HCT116 (cell line): ENCODE measurements at regions not wholly inside any gene's neighbourhood (a gene's known extent, or its start where the extent isn't known, plus 50 kb on each side); places are given as distances from the start of the nearest gene placed in this dataset.

Experiments
- ATAC-seq: fragments of 200-7000 bp; cut with Tn5 transposase; 2 replicates; pipeline ENCODE4 v1.9.1; 2020; ENCODE audit warnings: mild to moderate bottlenecking, moderate library complexity
- BruUV-seq: library from RNA; stranded (reverse); fragments of 400-500 nt; replicated peaks from 2 replicates; lab custom pipeline; 2021; lab: Mats Ljungman, UMichigan
- CTCF ChIA-PET: fragments of 300-600 bp; sonication (Branson Sonifier 250); formaldehyde crosslinking; loops from one replicate; lab custom pipeline; 2021; ENCODE audit warnings: antibody characterized with exemption; lab: Charles Lee
- POLR2A ChIA-PET: fragments of 300-600, 350-600 bp; sonication (Branson Sonifier 250); formaldehyde crosslinking; loops from one replicate; lab custom pipeline; 2021; ENCODE audit warnings: antibody characterized with exemption; lab: Charles Lee
- RAD21 ChIA-PET, 2 experiments: fragments of 300-600 bp; sonication (Branson Sonifier 250); formaldehyde crosslinking; loops; one replicate each; lab custom pipeline; 2023; ENCODE audit warnings: low total read pairs in 2 of 2; ENCODE audit not compliant: uncharacterized antibody in 2 of 2, unreplicated experiment in 2 of 2, low non-redundant PET in 1 of 2; lab: Charles Lee
- DNase-seq: peaks from one replicate; pipeline ENCODE4 v3.0.0-alpha.2; 2010; ENCODE audit warnings: low read depth, low spot score
- H2AFZ ChIP-seq: fragments of 200-600 bp; shearing (Covaris generic), sonication (generic); 2 replicates; pipeline ENCODE4 v1.6.1; 2017; ENCODE audit warnings: low read depth, mixed run types, mixed read lengths, antibody characterized with exemption, low read length; ENCODE audit not compliant: poor library complexity, severe bottlenecking
- H3K27ac ChIP-seq: 2 replicates; pipeline ENCODE4 v1.5.1; 2012; ENCODE audit warnings: low read depth, low read length
- H3K27me3 ChIP-seq: fragments of 200-600 bp; sonication (generic); 2 replicates; pipeline ENCODE4 v1.6.1; 2016; ENCODE audit warnings: mixed run types, low read length, mixed read lengths; ENCODE audit not compliant: insufficient read depth
- H3K36me3 ChIP-seq, 2 experiments: fragments of 200-500 bp in 1 of 2; fragments of 200-600 bp in 1 of 2; sonication (Bioruptor generic) in 1 of 2; sonication (generic) in 1 of 2; 2 replicates each; pipeline versions ENCODE4 v1.5.1 to v1.6.1; 2014 to 2016; ENCODE audit warnings: low read length in 2 of 2, inconsistent platforms in 1 of 2, mixed read lengths in 1 of 2, mixed run types in 1 of 2; ENCODE audit not compliant: insufficient read depth in 2 of 2, control insufficient read depth in 1 of 2
- H3K4me1 ChIP-seq, 2 experiments: fragments of 200-600 bp in 1 of 2; sonication (generic) in 1 of 2; 2 replicates each; pipeline versions ENCODE4 v1.5.1 to v1.6.1; 2012 to 2017; ENCODE audit warnings: low read length in 2 of 2, inconsistent platforms in 1 of 2, mild to moderate bottlenecking in 1 of 2, mixed read lengths in 1 of 2, mixed run types in 1 of 2, moderate library complexity in 1 of 2; ENCODE audit not compliant: insufficient read depth in 2 of 2, control insufficient read depth in 1 of 2
- H3K4me2 ChIP-seq: fragments of 200-600 bp; sonication (generic); 2 replicates; pipeline ENCODE4 v1.6.1; 2017; ENCODE audit warnings: mixed run types, low read length, mixed read lengths
- H3K4me3 ChIP-seq, 2 experiments: fragments of 200-600 bp in 1 of 2; sonication (generic) in 1 of 2; replicated peaks in 1 of 2; 2 replicates each; pipeline ENCODE4 v1.5.1; 2011 to 2016; ENCODE audit warnings: low read length in 2 of 2, control low read depth in 1 of 2, low read depth in 1 of 2, mild to moderate bottlenecking in 1 of 2, mixed read lengths in 1 of 2, mixed run types in 1 of 2
- H3K79me2 ChIP-seq: fragments of 200-600 bp; sonication (generic); 2 replicates; pipeline ENCODE4 v1.6.1; 2017; ENCODE audit warnings: mild to moderate bottlenecking, mixed run types, low read length, moderate library complexity, mixed read lengths; ENCODE audit not compliant: insufficient read depth
- H3K9ac ChIP-seq: fragments of 200-600 bp; sonication (generic); 2 replicates; pipeline ENCODE4 v1.6.1; 2016; ENCODE audit warnings: low read length, mixed read lengths
- H3K9me2 ChIP-seq: fragments of 200-600 bp; sonication (generic), shearing (Covaris generic); 2 replicates; pipeline ENCODE4 v1.6.1; 2017; ENCODE audit warnings: mixed run types, mild to moderate bottlenecking, moderate library complexity; ENCODE audit not compliant: insufficient read depth
- H3K9me3 ChIP-seq, 2 experiments: fragments of 200-500 bp in 1 of 2; fragments of 200-600 bp in 1 of 2; sonication (Bioruptor generic) in 1 of 2; sonication (generic) in 1 of 2; 2 replicates each; pipeline ENCODE4 v1.6.1; 2014 to 2017; ENCODE audit warnings: low read length in 2 of 2, mixed read lengths in 2 of 2, inconsistent platforms in 1 of 2, low read depth in 1 of 2, mild to moderate bottlenecking in 1 of 2, mixed run types in 1 of 2, moderate library complexity in 1 of 2; ENCODE audit not compliant: control insufficient read depth in 1 of 2, insufficient read depth in 1 of 2
- H4K20me1 ChIP-seq: fragments of 200-600 bp; sonication (generic), shearing (Covaris generic); 2 replicates; pipeline ENCODE4 v1.6.1; 2017; ENCODE audit warnings: mixed run types, mild to moderate bottlenecking, moderate library complexity; ENCODE audit not compliant: insufficient read depth
- CBX3 ChIP-seq: IDR thresholded peaks from 2 replicates; pipeline ENCODE4 v1.6.1; 2012; ENCODE audit warnings: low read depth
- CEBPB ChIP-seq: IDR thresholded peaks from 2 replicates; pipeline ENCODE4 v1.6.1; 2012; ENCODE audit warnings: low read depth
- EGR1 ChIP-seq: IDR thresholded peaks from 2 replicates; pipeline ENCODE4 v1.6.1; 2012; ENCODE audit warnings: low read depth
- ELF1 ChIP-seq: IDR thresholded peaks from 2 replicates; pipeline ENCODE4 v1.6.1; 2012; ENCODE audit warnings: low read depth, borderline replicate concordance
- FOSL1 ChIP-seq: IDR thresholded peaks from 2 replicates; pipeline ENCODE4 v1.6.1; 2012; ENCODE audit warnings: low read depth
- POLR2A ChIP-seq: IDR thresholded peaks from 2 replicates; pipeline ENCODE4 v1.7.0; 2011; ENCODE audit warnings: borderline replicate concordance; ENCODE audit not compliant: insufficient read depth, insufficient read length; ENCODE audit errors: extremely low read depth
- RAD21 ChIP-seq: IDR thresholded peaks from 2 replicates; pipeline ENCODE4 v1.6.1; 2012; ENCODE audit warnings: low read depth, mild to moderate bottlenecking
- TCF7L2 ChIP-seq: IDR thresholded peaks from 2 replicates; pipeline ENCODE4 v1.7.0; 2011; ENCODE audit warnings: borderline replicate concordance, inconsistent platforms; ENCODE audit not compliant: insufficient read depth, insufficient read length; ENCODE audit errors: extremely low read depth
- YY1 ChIP-seq: IDR thresholded peaks from 2 replicates; pipeline ENCODE4 v1.6.1; 2011; ENCODE audit warnings: low read length, low read depth, moderate library complexity, mild to moderate bottlenecking; ENCODE audit not compliant: insufficient replicate concordance; ENCODE audit errors: extremely low read depth
- ZNF274 ChIP-seq: fragments of 200-500 bp; sonication (Bioruptor generic); IDR thresholded peaks from 2 replicates; pipeline ENCODE4 v1.6.1; 2014; ENCODE audit warnings: mild to moderate bottlenecking, low read depth, low read length, inconsistent platforms
- intact Hi-C: fragments of 100-400 bp; cut with micrococcal nuclease; formaldehyde crosslinking; loops from 2 replicates; pipeline ENCODE4 v1.10.0; 2022
- TF ChIP-seq, protein P1 (sequence below), 3 experiments: fragments of 200-600 bp in 1 of 3; sonication (generic) in 1 of 3; IDR thresholded peaks in 2 of 3; conservative IDR thresholded peaks in 1 of 3; 2 replicates each; pipeline ENCODE4 v1.5.1; 2012 to 2017; ENCODE audit warnings: low read depth in 2 of 3, low read length in 2 of 3, antibody characterized with exemption in 1 of 3, borderline replicate concordance in 1 of 3, control low read depth in 1 of 3, mild to moderate bottlenecking in 1 of 3, mixed read lengths in 1 of 3, mixed run types in 1 of 3, moderate library complexity in 1 of 3; ENCODE audit not compliant: insufficient read depth in 1 of 3
- TF ChIP-seq, protein P2 (sequence below): IDR thresholded peaks from 2 replicates; pipeline ENCODE4 v1.6.1; 2011; ENCODE audit warnings: mild to moderate bottlenecking, low read length, moderate library complexity; ENCODE audit not compliant: insufficient replicate concordance; ENCODE audit errors: extremely low read depth
- TF ChIP-seq, protein P3 (sequence below): IDR thresholded peaks from 2 replicates; pipeline ENCODE4 v1.6.1; 2012; ENCODE audit warnings: low read depth

DNA sequence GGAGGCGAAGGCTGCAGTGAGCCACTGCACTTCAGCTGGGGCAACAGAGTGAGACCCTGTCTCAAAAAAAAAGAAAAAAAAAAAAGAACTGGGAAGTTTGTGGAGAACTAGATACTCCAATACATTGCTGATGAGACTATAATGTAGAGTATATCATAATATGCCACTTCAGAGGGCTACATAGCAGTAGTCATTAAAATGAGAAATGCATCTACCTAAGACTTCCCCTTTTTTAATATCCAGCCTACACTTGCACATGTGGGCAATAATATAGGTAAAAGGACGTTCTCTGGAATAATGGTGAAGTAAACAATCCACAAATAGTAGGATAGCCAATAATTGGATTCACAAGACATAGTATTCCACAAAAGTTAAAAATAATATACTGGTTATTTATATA is 311.0 kb downstream of the HLX start:
- RAD21 ChIA-PET: no interaction called here
- H3K4me3 ChIP-seq: no peak overlapping the region
- no peak overlapping the region for H3K27ac ChIP-seq
- no peaks in the 10 kb centered on the region for H3K27me3 ChIP-seq
- DNase-seq (no peak), ATAC-seq (no peak)
- H2AFZ ChIP-seq: no peak overlapping the region
- H3K4me2 ChIP-seq: no peak overlapping the region
- no peaks in the 10 kb centered on the region for H3K36me3 ChIP-seq
- no peaks in the 10 kb centered on the region for H4K20me1 ChIP-seq
- no peak for TF ChIP-seq POLR2A
- TF ChIP-seq EGR1: no peak
- TF ChIP-seq, protein P1, sequence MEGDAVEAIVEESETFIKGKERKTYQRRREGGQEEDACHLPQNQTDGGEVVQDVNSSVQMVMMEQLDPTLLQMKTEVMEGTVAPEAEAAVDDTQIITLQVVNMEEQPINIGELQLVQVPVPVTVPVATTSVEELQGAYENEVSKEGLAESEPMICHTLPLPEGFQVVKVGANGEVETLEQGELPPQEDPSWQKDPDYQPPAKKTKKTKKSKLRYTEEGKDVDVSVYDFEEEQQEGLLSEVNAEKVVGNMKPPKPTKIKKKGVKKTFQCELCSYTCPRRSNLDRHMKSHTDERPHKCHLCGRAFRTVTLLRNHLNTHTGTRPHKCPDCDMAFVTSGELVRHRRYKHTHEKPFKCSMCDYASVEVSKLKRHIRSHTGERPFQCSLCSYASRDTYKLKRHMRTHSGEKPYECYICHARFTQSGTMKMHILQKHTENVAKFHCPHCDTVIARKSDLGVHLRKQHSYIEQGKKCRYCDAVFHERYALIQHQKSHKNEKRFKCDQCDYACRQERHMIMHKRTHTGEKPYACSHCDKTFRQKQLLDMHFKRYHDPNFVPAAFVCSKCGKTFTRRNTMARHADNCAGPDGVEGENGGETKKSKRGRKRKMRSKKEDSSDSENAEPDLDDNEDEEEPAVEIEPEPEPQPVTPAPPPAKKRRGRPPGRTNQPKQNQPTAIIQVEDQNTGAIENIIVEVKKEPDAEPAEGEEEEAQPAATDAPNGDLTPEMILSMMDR (IDR thresholded peaks at IDR 0.05 in 2 of 3, conservative IDR thresholded peaks at IDR 0.05 in 1 of 3; ENCODE audit: borderline replicate concordance in 1 of 3, insufficient read depth in 1 of 3, low read depth in 2 of 3, low read length in 2 of 3): no peak
- no peaks in the 10 kb centered on the region for H3K9me3 ChIP-seq
- CTCF ChIA-PET: no interaction called here
- no peaks in the 10 kb centered on the region for H3K79me2 ChIP-seq
- intact Hi-C loops: no loop called here
- H3K9me2 ChIP-seq: no peaks in the 10 kb centered on the region
- no peak overlapping the region for H3K9ac ChIP-seq
- POLR2A ChIA-PET: no interaction called here
- no peaks in the 10 kb centered on the region for H3K4me1 ChIP-seq
- no TSS peak for BruUV-seq

- DNase-seq (no peak), ATAC-seq (no peak)
- H3K27me3 ChIP-seq: no peaks in the 10 kb centered on the region
- H3K4me1 ChIP-seq: no peaks in the 10 kb centered on the region
- POLR2A ChIA-PET: no interaction called here
- no peak overlapping the region for H3K4me3 ChIP-seq
- H3K36me3 ChIP-seq: no peaks in the 10 kb centered on the region
- CTCF ChIA-PET: no interaction called here
- no peaks in the 10 kb centered on the region for H3K9me3 ChIP-seq
- no peaks in the 10 kb centered on the region for H3K9me2 ChIP-seq
- no peak overlapping the region for H3K27ac ChIP-seq
- BruUV-seq: no TSS peak
- RAD21 ChIA-PET: no interaction called here
- no peak overlapping the region for H3K9ac ChIP-seq
- no peaks in the 10 kb centered on the region for H3K79me2 ChIP-seq
- intact Hi-C loops: no loop called here
- H3K4me2 ChIP-seq: no peak overlapping the region
- H4K20me1 ChIP-seq: no peaks in the 10 kb centered on the region
- no peak overlapping the region for H2AFZ ChIP-seq
- TF ChIP-seq CEBPB (no peak), TCF7L2 (no peak), FOSL1 (no peak), RAD21 (no peak), ZNF274 (no peak), ELF1 (no peak), YY1 (no peak), CBX3 (no peak)
- TF ChIP-seq, protein P2, sequence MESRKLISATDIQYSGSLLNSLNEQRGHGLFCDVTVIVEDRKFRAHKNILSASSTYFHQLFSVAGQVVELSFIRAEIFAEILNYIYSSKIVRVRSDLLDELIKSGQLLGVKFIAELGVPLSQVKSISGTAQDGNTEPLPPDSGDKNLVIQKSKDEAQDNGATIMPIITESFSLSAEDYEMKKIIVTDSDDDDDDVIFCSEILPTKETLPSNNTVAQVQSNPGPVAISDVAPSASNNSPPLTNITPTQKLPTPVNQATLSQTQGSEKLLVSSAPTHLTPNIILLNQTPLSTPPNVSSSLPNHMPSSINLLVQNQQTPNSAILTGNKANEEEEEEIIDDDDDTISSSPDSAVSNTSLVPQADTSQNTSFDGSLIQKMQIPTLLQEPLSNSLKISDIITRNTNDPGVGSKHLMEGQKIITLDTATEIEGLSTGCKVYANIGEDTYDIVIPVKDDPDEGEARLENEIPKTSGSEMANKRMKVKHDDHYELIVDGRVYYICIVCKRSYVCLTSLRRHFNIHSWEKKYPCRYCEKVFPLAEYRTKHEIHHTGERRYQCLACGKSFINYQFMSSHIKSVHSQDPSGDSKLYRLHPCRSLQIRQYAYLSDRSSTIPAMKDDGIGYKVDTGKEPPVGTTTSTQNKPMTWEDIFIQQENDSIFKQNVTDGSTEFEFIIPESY: no peak
- TF ChIP-seq, protein P3, sequence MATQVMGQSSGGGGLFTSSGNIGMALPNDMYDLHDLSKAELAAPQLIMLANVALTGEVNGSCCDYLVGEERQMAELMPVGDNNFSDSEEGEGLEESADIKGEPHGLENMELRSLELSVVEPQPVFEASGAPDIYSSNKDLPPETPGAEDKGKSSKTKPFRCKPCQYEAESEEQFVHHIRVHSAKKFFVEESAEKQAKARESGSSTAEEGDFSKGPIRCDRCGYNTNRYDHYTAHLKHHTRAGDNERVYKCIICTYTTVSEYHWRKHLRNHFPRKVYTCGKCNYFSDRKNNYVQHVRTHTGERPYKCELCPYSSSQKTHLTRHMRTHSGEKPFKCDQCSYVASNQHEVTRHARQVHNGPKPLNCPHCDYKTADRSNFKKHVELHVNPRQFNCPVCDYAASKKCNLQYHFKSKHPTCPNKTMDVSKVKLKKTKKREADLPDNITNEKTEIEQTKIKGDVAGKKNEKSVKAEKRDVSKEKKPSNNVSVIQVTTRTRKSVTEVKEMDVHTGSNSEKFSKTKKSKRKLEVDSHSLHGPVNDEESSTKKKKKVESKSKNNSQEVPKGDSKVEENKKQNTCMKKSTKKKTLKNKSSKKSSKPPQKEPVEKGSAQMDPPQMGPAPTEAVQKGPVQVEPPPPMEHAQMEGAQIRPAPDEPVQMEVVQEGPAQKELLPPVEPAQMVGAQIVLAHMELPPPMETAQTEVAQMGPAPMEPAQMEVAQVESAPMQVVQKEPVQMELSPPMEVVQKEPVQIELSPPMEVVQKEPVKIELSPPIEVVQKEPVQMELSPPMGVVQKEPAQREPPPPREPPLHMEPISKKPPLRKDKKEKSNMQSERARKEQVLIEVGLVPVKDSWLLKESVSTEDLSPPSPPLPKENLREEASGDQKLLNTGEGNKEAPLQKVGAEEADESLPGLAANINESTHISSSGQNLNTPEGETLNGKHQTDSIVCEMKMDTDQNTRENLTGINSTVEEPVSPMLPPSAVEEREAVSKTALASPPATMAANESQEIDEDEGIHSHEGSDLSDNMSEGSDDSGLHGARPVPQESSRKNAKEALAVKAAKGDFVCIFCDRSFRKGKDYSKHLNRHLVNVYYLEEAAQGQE: no peak
Measured at GRCh38 chr1:221192055-221192454, 312.8 kb downstream of the HLX start.
